ENCODE measurements at regions not wholly inside any gene's neighbourhood (a gene's known extent, or its start where the extent isn't known, plus 50 kb on each side); places are given as distances from the start of the nearest gene placed in this dataset.

DNA sequence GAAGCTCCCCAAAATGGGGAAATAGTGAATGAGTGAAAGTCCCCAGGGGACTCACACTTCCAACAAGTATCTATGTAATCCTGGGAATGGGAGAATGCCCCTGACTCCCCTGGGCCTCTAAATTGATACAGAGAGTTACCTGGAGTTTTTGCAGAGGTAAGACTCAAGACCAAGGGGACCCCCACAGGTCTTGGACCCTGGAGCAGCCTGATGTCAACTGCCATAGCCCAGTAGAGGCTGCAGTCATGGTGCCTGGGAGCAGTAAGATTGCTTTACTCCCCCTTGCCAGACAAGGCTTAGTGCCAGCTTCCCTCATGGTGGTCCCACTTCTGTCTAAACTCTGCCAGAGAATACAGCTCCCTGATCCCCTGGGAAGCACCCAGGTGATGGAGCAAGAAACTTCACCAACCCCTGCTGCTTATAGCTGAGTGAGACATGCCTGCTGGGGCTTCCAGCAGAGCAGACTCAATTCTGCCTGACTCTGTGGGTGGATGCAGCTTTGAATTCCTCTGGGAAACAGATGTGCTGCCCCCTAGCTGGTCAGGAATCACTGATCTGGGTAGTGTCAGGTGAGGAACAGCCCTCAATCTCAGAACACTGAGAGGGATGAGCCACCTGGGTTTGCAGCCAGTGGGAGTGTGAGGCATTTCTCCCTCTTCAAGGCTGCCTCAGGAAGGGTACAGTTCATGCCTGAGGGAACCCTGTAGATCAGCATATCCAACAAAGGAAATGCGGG is 485.9 kb downstream of the NSUN3 start:
- Histone ChIP-seq H3K27me3 (ENCODE audit: control insufficient read depth in 1 of 2, insufficient read depth in 2 of 2, low read length in 2 of 2) (no peaks in the 10 kb centered on the region), H3K4me1 (ENCODE audit: insufficient read depth, low read length) (no peaks in the 10 kb centered on the region), H3K27ac (ENCODE audit: low read depth in 1 of 2, low read length in 2 of 2) (no peak overlapping the region), H3K4me3 (ENCODE audit: low read length) (no peak overlapping the region), H3K36me3 (ENCODE audit: insufficient read depth, low read length) (no peaks in the 10 kb centered on the region), H3K9me3 (ENCODE audit: control insufficient read depth in 1 of 2, insufficient read depth in 1 of 2, low read length in 2 of 2) (peaks cover 6 to 7% of the 10 kb centered on the region in 2 experiments)
- Mint-ChIP-seq H3K27me3 (no peaks in the 10 kb centered on the region), H3K36me3 (ENCODE audit: low read depth) (peaks cover 3% of the 10 kb centered on the region), H3K4me1 (ENCODE audit: low read depth) (no peaks in the 10 kb centered on the region), H3K9me3 (peaks cover 19% of the 10 kb centered on the region), H3K27ac (no peak overlapping the region), H3K4me3 (no peak overlapping the region)
- DNase-seq (no peak), ATAC-seq (ENCODE audit: poor library complexity) (no peak)
- POLR2A ChIA-PET = no interaction called here
- TF ChIP-seq, protein P1, sequence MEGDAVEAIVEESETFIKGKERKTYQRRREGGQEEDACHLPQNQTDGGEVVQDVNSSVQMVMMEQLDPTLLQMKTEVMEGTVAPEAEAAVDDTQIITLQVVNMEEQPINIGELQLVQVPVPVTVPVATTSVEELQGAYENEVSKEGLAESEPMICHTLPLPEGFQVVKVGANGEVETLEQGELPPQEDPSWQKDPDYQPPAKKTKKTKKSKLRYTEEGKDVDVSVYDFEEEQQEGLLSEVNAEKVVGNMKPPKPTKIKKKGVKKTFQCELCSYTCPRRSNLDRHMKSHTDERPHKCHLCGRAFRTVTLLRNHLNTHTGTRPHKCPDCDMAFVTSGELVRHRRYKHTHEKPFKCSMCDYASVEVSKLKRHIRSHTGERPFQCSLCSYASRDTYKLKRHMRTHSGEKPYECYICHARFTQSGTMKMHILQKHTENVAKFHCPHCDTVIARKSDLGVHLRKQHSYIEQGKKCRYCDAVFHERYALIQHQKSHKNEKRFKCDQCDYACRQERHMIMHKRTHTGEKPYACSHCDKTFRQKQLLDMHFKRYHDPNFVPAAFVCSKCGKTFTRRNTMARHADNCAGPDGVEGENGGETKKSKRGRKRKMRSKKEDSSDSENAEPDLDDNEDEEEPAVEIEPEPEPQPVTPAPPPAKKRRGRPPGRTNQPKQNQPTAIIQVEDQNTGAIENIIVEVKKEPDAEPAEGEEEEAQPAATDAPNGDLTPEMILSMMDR (IDR thresholded peaks at IDR 0.05) = no peak
- CTCF ChIA-PET = no interaction called here
- intact Hi-C loops (cut with DNase I, micrococcal nuclease) = no loop called here

DNA sequence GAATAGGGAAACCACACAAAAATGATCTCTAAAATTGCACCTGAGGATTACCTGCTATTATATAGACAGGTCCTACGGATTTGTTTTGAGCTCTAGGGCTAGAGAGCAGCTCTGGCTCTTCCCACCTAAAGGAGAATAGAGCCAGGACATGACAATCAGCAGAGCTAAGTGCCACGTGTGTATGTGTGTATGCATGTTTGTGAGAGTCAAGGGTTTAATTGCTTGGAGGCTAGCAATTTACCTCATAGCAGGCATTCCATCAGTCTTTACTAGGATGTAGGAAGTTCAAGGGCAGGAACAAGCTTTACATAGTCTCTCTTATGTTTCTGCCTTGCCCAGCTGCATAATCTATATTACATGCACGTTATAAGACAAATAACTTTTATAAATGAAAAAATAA is 498.2 kb downstream of the NSUN3 start:
- Histone ChIP-seq H3K4me1 (ENCODE audit: insufficient read depth, low read length) (no peaks in the 10 kb centered on the region), H3K36me3 (ENCODE audit: insufficient read depth, low read length) (no peaks in the 10 kb centered on the region), H3K27ac (ENCODE audit: low read depth in 1 of 2, low read length in 2 of 2) (no peak overlapping the region), H3K9me3 (ENCODE audit: control insufficient read depth in 1 of 2, insufficient read depth in 1 of 2, low read length in 2 of 2) (no peaks in the 10 kb centered on the region), H3K27me3 (ENCODE audit: control insufficient read depth in 1 of 2, insufficient read depth in 2 of 2, low read length in 2 of 2) (no peaks in the 10 kb centered on the region), H3K4me3 (ENCODE audit: low read length) (no peak overlapping the region)
- TF ChIP-seq, protein P1 (IDR thresholded peaks at IDR 0.05) = no peak
- Mint-ChIP-seq H3K27me3 (no peaks in the 10 kb centered on the region), H3K27ac (no peak overlapping the region), H3K9me3 (peaks cover 3% of the 10 kb centered on the region), H3K4me3 (no peak overlapping the region), H3K36me3 (ENCODE audit: low read depth) (no peaks in the 10 kb centered on the region), H3K4me1 (ENCODE audit: low read depth) (no peaks in the 10 kb centered on the region)
- DNase-seq = no peak
- intact Hi-C loops (cut with DNase I, micrococcal nuclease) = no loop called here
- ChIA-PET CTCF (no interaction called here), POLR2A (no interaction called here)
- no peak for ATAC-seq (ENCODE audit: poor library complexity)

DNA sequence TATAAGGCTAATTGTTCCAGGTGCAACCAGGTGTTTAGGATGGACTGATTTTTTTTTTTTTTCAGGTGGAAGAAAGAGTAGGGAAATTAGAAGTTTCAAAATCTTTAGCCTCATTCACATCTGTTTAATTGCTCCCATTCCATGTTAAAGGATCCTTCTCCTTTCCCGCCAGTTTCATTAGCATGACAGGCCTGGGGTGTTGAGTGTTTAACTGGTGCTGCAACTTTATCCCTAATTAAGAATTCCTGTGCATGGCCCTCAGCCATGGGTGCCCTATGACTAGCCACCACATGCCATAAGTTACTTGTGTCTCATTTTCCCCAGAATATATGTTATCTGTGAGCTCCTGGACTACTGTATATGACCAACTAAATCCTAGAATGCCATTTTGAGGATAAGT is 501.4 kb downstream of the NSUN3 start:
- no peak overlapping the region for H3K4me3 ChIP-seq (ENCODE audit: low read length)
- H3K36me3 ChIP-seq (ENCODE audit: insufficient read depth, low read length) = no peaks in the 10 kb centered on the region
- H3K27ac ChIP-seq (ENCODE audit: low read depth in 1 of 2, low read length in 2 of 2) = no peak overlapping the region
- H3K27me3 ChIP-seq (ENCODE audit: control insufficient read depth in 1 of 2, insufficient read depth in 2 of 2, low read length in 2 of 2) = no peaks in the 10 kb centered on the region
- no peaks in the 10 kb centered on the region for H3K4me1 ChIP-seq (ENCODE audit: insufficient read depth, low read length)
- Mint-ChIP-seq H3K36me3 (ENCODE audit: low read depth) (no peaks in the 10 kb centered on the region), H3K27me3 (no peaks in the 10 kb centered on the region), H3K4me3 (no peak overlapping the region), H3K27ac (no peak overlapping the region), H3K4me1 (ENCODE audit: low read depth) (no peaks in the 10 kb centered on the region), H3K9me3 (peaks cover 2% of the 10 kb centered on the region)
- no peak for ATAC-seq (ENCODE audit: poor library complexity)
- H3K9me3 ChIP-seq (ENCODE audit: control insufficient read depth in 1 of 2, insufficient read depth in 1 of 2, low read length in 2 of 2) = peaks cover 0 to 9% of the 10 kb centered on the region in 2 experiments
- DNase-seq = no peak
- TF ChIP-seq, protein P1 (IDR thresholded peaks at IDR 0.05) = no peak
- intact Hi-C loops (cut with DNase I, micrococcal nuclease) = no loop called here
- POLR2A ChIA-PET = no interaction called here
- CTCF ChIA-PET = no interaction called here
